ENCODE measurements at regions not wholly inside any gene's neighbourhood (a gene's known extent, or its start where the extent isn't known, plus 50 kb on each side); places are given as distances from the start of the nearest gene placed in this dataset.

DNA sequence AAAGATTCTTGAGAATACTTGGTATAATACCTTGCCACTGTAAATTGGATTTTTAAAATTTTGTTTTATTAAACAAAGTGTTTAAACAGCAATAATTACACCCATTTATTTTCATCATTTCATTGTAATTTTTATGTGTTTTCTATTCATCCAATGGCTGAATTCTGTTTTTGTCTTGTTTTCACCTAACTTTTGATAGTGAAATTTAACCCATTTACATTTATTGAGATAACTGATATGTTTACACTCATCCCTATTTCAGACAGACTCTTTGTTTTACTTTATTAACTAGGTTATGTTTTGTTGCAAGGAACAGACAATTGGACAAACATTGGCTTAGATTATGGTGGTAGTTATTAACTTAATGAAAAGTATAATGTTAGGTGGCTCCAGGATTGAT, 113.1 kb upstream of the REG3A start:
- TF ChIP-seq POLR2A (IDR thresholded peaks at IDR 0.05) = no peak
- no peak for TF ChIP-seq EP300 (IDR thresholded peaks at IDR 0.05)
- TF ChIP-seq, protein P1, sequence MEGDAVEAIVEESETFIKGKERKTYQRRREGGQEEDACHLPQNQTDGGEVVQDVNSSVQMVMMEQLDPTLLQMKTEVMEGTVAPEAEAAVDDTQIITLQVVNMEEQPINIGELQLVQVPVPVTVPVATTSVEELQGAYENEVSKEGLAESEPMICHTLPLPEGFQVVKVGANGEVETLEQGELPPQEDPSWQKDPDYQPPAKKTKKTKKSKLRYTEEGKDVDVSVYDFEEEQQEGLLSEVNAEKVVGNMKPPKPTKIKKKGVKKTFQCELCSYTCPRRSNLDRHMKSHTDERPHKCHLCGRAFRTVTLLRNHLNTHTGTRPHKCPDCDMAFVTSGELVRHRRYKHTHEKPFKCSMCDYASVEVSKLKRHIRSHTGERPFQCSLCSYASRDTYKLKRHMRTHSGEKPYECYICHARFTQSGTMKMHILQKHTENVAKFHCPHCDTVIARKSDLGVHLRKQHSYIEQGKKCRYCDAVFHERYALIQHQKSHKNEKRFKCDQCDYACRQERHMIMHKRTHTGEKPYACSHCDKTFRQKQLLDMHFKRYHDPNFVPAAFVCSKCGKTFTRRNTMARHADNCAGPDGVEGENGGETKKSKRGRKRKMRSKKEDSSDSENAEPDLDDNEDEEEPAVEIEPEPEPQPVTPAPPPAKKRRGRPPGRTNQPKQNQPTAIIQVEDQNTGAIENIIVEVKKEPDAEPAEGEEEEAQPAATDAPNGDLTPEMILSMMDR (IDR thresholded peaks at IDR 0.05) = no peak
- no peaks in the 10 kb centered on the region for H3K27me3 ChIP-seq
- no peak overlapping the region for H3K4me3 ChIP-seq
- no peak overlapping the region for H3K27ac ChIP-seq
- peaks cover 0 to 13% (median 0%) of the 10 kb centered on the region in 4 donors for H3K9me3 ChIP-seq
- no peak for DNase-seq (ENCODE audit: low spot score in 2 of 2)
- no peaks in the 10 kb centered on the region for H3K4me1 ChIP-seq
- H3K36me3 ChIP-seq = no peaks in the 10 kb centered on the region

DNA sequence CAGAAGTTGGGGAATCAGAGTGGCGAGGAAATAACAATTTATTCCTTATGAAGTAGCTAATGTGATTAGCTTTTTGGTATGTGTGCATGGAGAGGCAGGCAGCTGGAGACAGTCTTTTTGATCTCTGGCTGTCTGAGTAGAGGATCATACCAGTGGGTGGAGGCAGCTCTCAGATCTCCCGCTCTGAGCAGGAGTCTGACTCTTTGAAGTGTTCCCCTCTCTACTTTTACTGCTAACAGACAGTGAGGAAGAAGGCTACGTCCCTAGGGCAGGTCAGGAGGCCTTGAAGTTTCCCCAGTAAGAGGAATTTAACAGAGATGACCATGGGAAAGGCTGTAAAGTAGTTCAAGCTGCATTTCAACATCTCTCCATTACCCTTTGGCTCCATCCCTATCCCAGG, 111.9 kb upstream of the REG3A start:
- H3K4me3 ChIP-seq = no peak overlapping the region
- H3K9me3 ChIP-seq = peaks cover 0 to 13% (median 0%) of the 10 kb centered on the region in 4 donors
- no peak overlapping the region for H3K27ac ChIP-seq
- 38 to 44% methylated on average over 3 of the region's 3 CpGs for WGBS, 2 donors
- no peaks in the 10 kb centered on the region for H3K4me1 ChIP-seq
- TF ChIP-seq EP300 (IDR thresholded peaks at IDR 0.05) (no peak), POLR2A (IDR thresholded peaks at IDR 0.05) (no peak)
- TF ChIP-seq, protein P1 (IDR thresholded peaks at IDR 0.05) = no peak
- no peak for DNase-seq (ENCODE audit: low spot score in 2 of 2)
- H3K27me3 ChIP-seq = no peaks in the 10 kb centered on the region
- no peaks in the 10 kb centered on the region for H3K36me3 ChIP-seq

DNA sequence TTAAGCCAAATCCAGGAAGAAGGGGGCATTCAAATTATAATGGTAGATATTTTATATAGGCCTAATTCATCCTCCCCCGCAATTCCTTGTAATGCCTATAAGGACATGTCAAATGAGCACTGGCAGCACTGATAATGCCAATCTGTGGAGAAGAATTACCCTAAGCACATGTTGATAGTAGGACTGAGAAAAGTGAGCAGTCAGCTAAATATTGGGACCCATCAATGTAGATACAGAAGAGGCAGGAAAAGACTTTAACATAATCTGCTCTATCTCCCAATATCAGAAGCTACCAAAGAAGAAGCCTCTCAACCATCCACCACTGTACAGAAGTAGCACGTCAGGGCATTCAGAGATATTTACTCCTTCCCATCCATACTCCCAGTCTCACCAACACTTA, 101.3 kb upstream of the REG3A start:
- TF ChIP-seq EP300 (IDR thresholded peaks at IDR 0.05) = no peak
- no peak for TF ChIP-seq POLR2A (IDR thresholded peaks at IDR 0.05)
- TF ChIP-seq, protein P1 (IDR thresholded peaks at IDR 0.05) = no peak
- 90 to 92% methylated on average over 2 of the region's 2 CpGs for WGBS, 2 donors

DNA sequence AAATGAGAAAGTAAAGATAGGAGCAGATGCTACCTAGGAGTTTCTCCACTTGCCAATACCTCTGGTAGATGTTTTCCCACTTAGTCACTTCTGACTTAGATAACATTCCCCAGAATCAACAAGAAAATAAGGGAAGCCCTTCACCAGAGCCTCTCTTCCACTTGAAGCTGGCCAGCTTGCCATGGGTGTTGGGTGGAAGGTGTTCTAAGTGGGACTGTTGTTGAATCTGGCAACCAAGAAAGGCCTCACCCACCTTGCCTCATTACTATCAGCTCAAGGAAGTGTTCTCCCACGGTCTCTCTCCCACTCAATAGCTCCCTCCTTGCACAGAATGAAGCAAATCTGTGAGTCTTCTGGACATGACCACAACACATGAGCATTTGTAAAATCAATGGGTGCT, 100.4 kb upstream of the REG3A start:
- Histone ChIP-seq H3K36me3 (no peaks in the 10 kb centered on the region), H3K27ac (no peak overlapping the region), H3K9me3 (no peaks in the 10 kb centered on the region), H3K4me3 (no peak overlapping the region), H3K27me3 (no peaks in the 10 kb centered on the region), H3K4me1 (no peaks in the 10 kb centered on the region)
- TF ChIP-seq, protein P1 (IDR thresholded peaks at IDR 0.05) = no peak
- TF ChIP-seq POLR2A (IDR thresholded peaks at IDR 0.05) = no peak
- no peak for TF ChIP-seq EP300 (IDR thresholded peaks at IDR 0.05)
- DNase-seq (ENCODE audit: low spot score in 2 of 2) = no peak
- WGBS, 2 donors = 50 to 60% methylated on average over 1 of the region's 1 CpG

More for the DNA sequence above, 101.3 kb upstream of the REG3A start:
- Histone ChIP-seq H3K27me3 (no peaks in the 10 kb centered on the region), H3K36me3 (no peaks in the 10 kb centered on the region), H3K4me3 (no peak overlapping the region), H3K4me1 (no peaks in the 10 kb centered on the region), H3K9me3 (no peaks in the 10 kb centered on the region), H3K27ac (no peak overlapping the region)
- no peak for DNase-seq (ENCODE audit: low spot score in 2 of 2)

DNA sequence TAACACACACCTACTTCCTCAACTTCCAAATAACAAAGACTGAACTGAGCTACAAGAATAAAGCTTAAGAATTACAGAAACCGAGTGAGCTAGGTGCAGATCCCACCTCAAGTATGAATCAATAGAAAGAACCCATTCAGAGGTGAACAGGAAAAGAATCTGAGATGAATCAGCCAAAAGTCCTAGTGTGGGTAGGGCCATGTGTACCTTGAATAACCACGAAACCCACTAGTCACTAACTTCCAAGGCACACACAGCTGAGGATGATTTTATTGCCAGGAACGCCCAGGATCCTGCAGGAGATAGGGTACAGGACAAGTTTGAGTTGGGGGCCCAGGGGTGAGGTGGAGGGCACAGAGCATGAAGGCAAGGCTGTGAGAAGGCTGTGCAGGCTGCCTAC, 99.7 kb upstream of the REG3A start:
- Histone ChIP-seq H3K27me3 (no peaks in the 10 kb centered on the region), H3K4me1 (no peaks in the 10 kb centered on the region), H3K4me3 (no peak overlapping the region), H3K36me3 (no peaks in the 10 kb centered on the region), H3K9me3 (no peaks in the 10 kb centered on the region), H3K27ac (no peak overlapping the region)
- TF ChIP-seq POLR2A (IDR thresholded peaks at IDR 0.05) (no peak), EP300 (IDR thresholded peaks at IDR 0.05) (no peak)
- TF ChIP-seq, protein P1 (IDR thresholded peaks at IDR 0.05) = no peak
- no peak for DNase-seq (ENCODE audit: low spot score in 2 of 2)
- WGBS, 2 donors = 66 to 83% methylated on average over 3 of the region's 3 CpGs

All from tibial nerve (tissue), 4 donors.